ENCODE measurements at regions not wholly inside any gene's neighbourhood (a gene's known extent, or its start where the extent isn't known, plus 50 kb on each side); places are given as distances from the start of the nearest gene placed in this dataset.

- Mint-ChIP-seq H3K4me1 (ENCODE audit: low read depth) (no peaks in the 10 kb centered on the region), H3K4me3 (no peak overlapping the region), H3K27ac (no peak overlapping the region), H3K36me3 (ENCODE audit: low read depth) (no peaks in the 10 kb centered on the region), H3K9me3 (peaks cover 30% of the 10 kb centered on the region), H3K27me3 (ENCODE audit: low read depth) (no peaks in the 10 kb centered on the region)
These were observed 789.8 kb upstream of the PTPRD start for GRCh38 chr9:11402621-11403020.

DNA sequence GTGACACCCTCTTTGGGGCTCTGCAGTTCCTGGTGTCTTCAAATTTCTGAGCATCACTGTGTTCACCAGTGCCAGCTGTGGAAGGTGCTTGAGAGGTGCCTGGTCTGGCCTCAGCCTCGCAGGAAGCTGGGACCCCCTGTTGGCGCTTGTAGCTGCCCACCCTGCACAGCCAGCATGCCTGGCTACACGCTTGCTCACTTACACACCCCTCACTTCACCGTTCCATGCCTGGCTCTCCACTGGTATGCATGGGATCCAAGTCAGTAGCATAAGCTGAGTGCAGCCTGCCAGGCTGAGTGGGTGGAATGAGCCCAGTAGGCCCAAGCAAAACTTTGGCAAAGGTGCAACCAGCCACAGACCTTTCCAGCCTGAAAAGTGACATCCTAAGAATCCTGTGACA lies 801.4 kb upstream of the PTPRD start:
- Mint-ChIP-seq H3K4me1 (ENCODE audit: low read depth) (no peaks in the 10 kb centered on the region), H3K9me3 (peaks cover 14% of the 10 kb centered on the region), H3K27ac (no peak overlapping the region)

DNA sequence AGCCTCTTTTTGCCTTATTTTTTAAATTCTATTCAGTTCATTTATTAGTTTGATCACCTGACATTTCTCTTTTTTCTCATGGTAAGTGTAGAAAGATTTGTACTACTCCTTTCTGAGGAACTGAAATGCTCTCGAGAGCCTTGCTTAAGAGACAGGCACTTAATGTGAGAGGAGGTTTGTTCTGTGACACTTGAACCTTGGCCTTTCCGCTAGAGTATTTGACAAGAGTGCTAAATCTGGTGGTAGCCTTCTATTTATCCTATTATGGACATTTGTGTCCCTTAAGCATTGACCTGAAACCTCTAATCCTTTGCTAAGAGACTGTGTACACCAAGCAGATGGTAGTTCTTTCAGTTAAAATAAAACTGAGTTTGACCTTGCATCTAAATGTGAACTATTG lies 805.0 kb upstream of the PTPRD start:
- Mint-ChIP-seq H3K4me1 (ENCODE audit: low read depth) (no peaks in the 10 kb centered on the region), H3K4me3 (no peak overlapping the region), H3K36me3 (ENCODE audit: low read depth) (no peaks in the 10 kb centered on the region), H3K27me3 (ENCODE audit: low read depth) (no peaks in the 10 kb centered on the region), H3K9me3 (peaks cover 22% of the 10 kb centered on the region), H3K27ac (no peak overlapping the region)

More for the DNA sequence above, 801.4 kb upstream of the PTPRD start:
- H3K36me3 Mint-ChIP-seq (ENCODE audit: low read depth), result no peaks in the 10 kb centered on the region
- H3K4me3 Mint-ChIP-seq, result no peak overlapping the region
- H3K27me3 Mint-ChIP-seq (ENCODE audit: low read depth), result no peaks in the 10 kb centered on the region

GRCh38 chr9:11431490-11431889 lies 818.7 kb upstream of the PTPRD start:
- Mint-ChIP-seq H3K4me1 (ENCODE audit: low read depth) (no peaks in the 10 kb centered on the region), H3K27me3 (ENCODE audit: low read depth) (no peaks in the 10 kb centered on the region), H3K27ac (no peak overlapping the region), H3K4me3 (no peak overlapping the region), H3K36me3 (ENCODE audit: low read depth) (no peaks in the 10 kb centered on the region), H3K9me3 (peaks cover 21% of the 10 kb centered on the region)

DNA sequence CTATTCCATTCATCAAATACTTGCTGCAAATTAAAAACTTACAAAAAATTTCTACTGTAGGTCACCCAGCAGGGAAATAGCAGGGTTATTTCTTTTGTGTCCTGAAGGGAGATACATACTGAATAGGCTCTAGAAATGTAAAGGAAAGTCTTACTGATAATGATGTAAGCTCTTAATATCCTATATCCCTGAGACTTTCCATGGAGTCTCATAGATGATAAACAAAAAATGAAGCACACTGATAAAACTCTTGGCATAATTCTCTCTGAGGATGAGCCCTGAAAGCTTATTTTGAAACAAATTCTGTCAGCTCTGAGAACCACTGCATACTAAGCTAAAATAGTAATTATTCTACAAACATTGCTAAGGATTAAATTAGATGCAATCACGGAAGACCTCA lies 819.6 kb upstream of the PTPRD start:
- Mint-ChIP-seq H3K9me3 (peaks cover 19% of the 10 kb centered on the region), H3K36me3 (ENCODE audit: low read depth) (no peaks in the 10 kb centered on the region), H3K4me3 (no peak overlapping the region), H3K4me1 (ENCODE audit: low read depth) (no peaks in the 10 kb centered on the region), H3K27me3 (ENCODE audit: low read depth) (no peaks in the 10 kb centered on the region), H3K27ac (no peak overlapping the region)

GRCh38 chr9:11443631-11444030 lies 830.8 kb upstream of the PTPRD start:
- H3K4me3 Mint-ChIP-seq, result no peak overlapping the region
- H3K9me3 Mint-ChIP-seq, result peaks cover 37% of the 10 kb centered on the region
- H3K36me3 Mint-ChIP-seq (ENCODE audit: low read depth), result no peaks in the 10 kb centered on the region
- no peaks in the 10 kb centered on the region for H3K4me1 Mint-ChIP-seq (ENCODE audit: low read depth)
- H3K27me3 Mint-ChIP-seq (ENCODE audit: low read depth), result no peaks in the 10 kb centered on the region
- H3K27ac Mint-ChIP-seq, result no peak overlapping the region

GRCh38 chr9:11457825-11458790 lies 845.3 kb upstream of the PTPRD start:
- H3K27ac Mint-ChIP-seq, result no peak overlapping the region
- no peaks in the 10 kb centered on the region for H3K36me3 Mint-ChIP-seq (ENCODE audit: low read depth)
- no peak overlapping the region for H3K4me3 Mint-ChIP-seq
- H3K9me3 Mint-ChIP-seq, result peaks cover 18% of the 10 kb centered on the region
- H3K27me3 Mint-ChIP-seq (ENCODE audit: low read depth), result no peaks in the 10 kb centered on the region
- no peaks in the 10 kb centered on the region for H3K4me1 Mint-ChIP-seq (ENCODE audit: low read depth)

- H3K4me1 Mint-ChIP-seq (ENCODE audit: low read depth), result no peaks in the 10 kb centered on the region
These were observed 856.9 kb upstream of the PTPRD start for GRCh38 chr9:11469745-11470144.

GRCh38 chr9:11471321-11471720 lies 858.5 kb upstream of the PTPRD start:
- H3K27ac Mint-ChIP-seq, result no peak overlapping the region
- no peaks in the 10 kb centered on the region for H3K36me3 Mint-ChIP-seq (ENCODE audit: low read depth)
- no peaks in the 10 kb centered on the region for H3K27me3 Mint-ChIP-seq (ENCODE audit: low read depth)
- no peak overlapping the region for H3K4me3 Mint-ChIP-seq
- peaks cover 16% of the 10 kb centered on the region for H3K9me3 Mint-ChIP-seq
- H3K4me1 Mint-ChIP-seq (ENCODE audit: low read depth), result no peaks in the 10 kb centered on the region

More at GRCh38 chr9:11469745-11470144, 856.9 kb upstream of the PTPRD start:
- peaks cover 9% of the 10 kb centered on the region for H3K9me3 Mint-ChIP-seq
- no peaks in the 10 kb centered on the region for H3K27me3 Mint-ChIP-seq (ENCODE audit: low read depth)
- no peak overlapping the region for H3K27ac Mint-ChIP-seq
- no peak overlapping the region for H3K4me3 Mint-ChIP-seq
- no peaks in the 10 kb centered on the region for H3K36me3 Mint-ChIP-seq (ENCODE audit: low read depth)

GRCh38 chr9:11500780-11501179 lies 888.0 kb upstream of the PTPRD start:
- H3K4me1 Mint-ChIP-seq (ENCODE audit: low read depth), result no peaks in the 10 kb centered on the region
- H3K4me3 Mint-ChIP-seq, result no peak overlapping the region
- peaks cover 31% of the 10 kb centered on the region for H3K9me3 Mint-ChIP-seq
- no peaks in the 10 kb centered on the region for H3K27me3 Mint-ChIP-seq (ENCODE audit: low read depth)
- no peaks in the 10 kb centered on the region for H3K36me3 Mint-ChIP-seq (ENCODE audit: low read depth)
- no peak overlapping the region for H3K27ac Mint-ChIP-seq

DNA sequence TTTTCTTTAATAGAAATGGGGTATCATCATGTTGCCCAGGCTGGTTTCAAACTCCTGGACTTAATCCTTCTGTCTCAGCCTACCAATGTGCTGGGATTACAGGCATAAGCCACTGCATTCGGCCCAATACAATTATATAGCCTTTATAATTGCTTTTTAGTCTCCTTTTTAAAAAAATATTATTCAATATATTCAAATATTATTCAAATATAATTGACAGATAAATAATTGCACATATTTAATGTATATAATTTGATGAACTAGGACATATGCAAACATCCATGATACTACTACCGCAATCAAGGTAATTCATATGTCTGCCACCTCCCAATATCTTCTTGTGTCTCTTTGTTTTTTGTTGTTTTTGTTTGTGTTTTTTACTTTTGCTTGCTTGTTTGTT lies 894.2 kb upstream of the PTPRD start:
- Mint-ChIP-seq H3K27me3 (ENCODE audit: low read depth) (no peaks in the 10 kb centered on the region), H3K27ac (no peak overlapping the region), H3K36me3 (ENCODE audit: low read depth) (no peaks in the 10 kb centered on the region), H3K4me3 (no peak overlapping the region), H3K9me3 (peaks cover 32% of the 10 kb centered on the region), H3K4me1 (ENCODE audit: low read depth) (no peaks in the 10 kb centered on the region)

DNA sequence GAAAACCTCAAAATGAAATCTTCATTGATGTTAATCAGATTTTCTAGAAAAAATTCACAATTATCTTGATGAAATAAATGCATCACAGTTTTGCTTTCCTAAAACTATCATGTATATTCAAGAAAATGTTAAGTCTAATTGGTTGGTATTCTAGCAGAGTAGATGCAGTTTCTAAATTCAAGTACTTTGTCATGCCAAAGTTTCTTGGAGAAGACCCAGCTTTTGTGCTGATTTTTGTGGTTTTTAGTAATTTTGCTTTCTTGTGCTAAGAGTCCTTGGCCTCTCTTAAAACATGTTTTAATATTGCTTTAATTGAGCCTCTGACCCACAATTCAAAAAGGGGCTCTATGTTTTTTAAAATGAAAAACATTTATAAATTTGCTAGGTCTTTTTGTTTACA lies 924.8 kb upstream of the PTPRD start:
- Mint-ChIP-seq H3K27me3 (ENCODE audit: low read depth) (no peaks in the 10 kb centered on the region), H3K4me1 (ENCODE audit: low read depth) (no peaks in the 10 kb centered on the region), H3K4me3 (no peak overlapping the region), H3K27ac (no peak overlapping the region), H3K36me3 (ENCODE audit: low read depth) (no peaks in the 10 kb centered on the region), H3K9me3 (peaks cover 8% of the 10 kb centered on the region)

- Mint-ChIP-seq H3K27me3 (ENCODE audit: low read depth) (no peaks in the 10 kb centered on the region), H3K4me3 (no peak overlapping the region), H3K9me3 (peaks cover 7% of the 10 kb centered on the region), H3K27ac (no peak overlapping the region), H3K4me1 (ENCODE audit: low read depth) (no peaks in the 10 kb centered on the region), H3K36me3 (ENCODE audit: low read depth) (no peaks in the 10 kb centered on the region)
These were observed 930.0 kb upstream of the PTPRD start for GRCh38 chr9:11542781-11543180.

- H3K4me3 Mint-ChIP-seq, result no peak overlapping the region
- peaks cover 9% of the 10 kb centered on the region for H3K9me3 Mint-ChIP-seq
- H3K27ac Mint-ChIP-seq, result no peak overlapping the region
- H3K27me3 Mint-ChIP-seq (ENCODE audit: low read depth), result no peaks in the 10 kb centered on the region
- H3K4me1 Mint-ChIP-seq (ENCODE audit: low read depth), result no peaks in the 10 kb centered on the region
- H3K36me3 Mint-ChIP-seq (ENCODE audit: low read depth), result no peaks in the 10 kb centered on the region
These were observed 933.4 kb upstream of the PTPRD start for GRCh38 chr9:11546231-11546630.

- Mint-ChIP-seq H3K4me1 (ENCODE audit: low read depth) (no peaks in the 10 kb centered on the region), H3K36me3 (ENCODE audit: low read depth) (no peaks in the 10 kb centered on the region), H3K27ac (no peak overlapping the region), H3K27me3 (ENCODE audit: low read depth) (no peaks in the 10 kb centered on the region), H3K9me3 (peaks cover 5% of the 10 kb centered on the region), H3K4me3 (no peak overlapping the region)
These were observed 936.6 kb upstream of the PTPRD start for GRCh38 chr9:11549311-11549794.
